A673 (cell line): ENCODE measurements at regions not wholly inside any gene's neighbourhood (a gene's known extent, or its start where the extent isn't known, plus 50 kb on each side); places are given as distances from the start of the nearest gene placed in this dataset.

Experiments used
- BruUV-seq: library from RNA; stranded (reverse); fragments of 400-500 nt; replicated peaks from 2 replicates; lab custom pipeline; 2021; lab: Mats Ljungman, UMichigan
- CTCF ChIA-PET: fragments of 300-600 bp; sonication (Branson Sonifier 250); formaldehyde crosslinking; loops from one replicate; lab custom pipeline; 2022; ENCODE audit warnings: antibody characterized with exemption; lab: Charles Lee
- POLR2A ChIA-PET: fragments of 300-600 bp; sonication (Branson Sonifier 250); formaldehyde crosslinking; loops from one replicate; lab custom pipeline; 2022; ENCODE audit warnings: antibody characterized with exemption; ENCODE audit not compliant: low non-redundant PET; lab: Charles Lee
- DNase-seq: peaks from one replicate; pipeline ENCODE4 v3.0.0-alpha.2; 2015; ENCODE audit warnings: low spot score
- H3K27ac ChIP-seq: fragments of 200-600 bp; sonication (generic); 2 replicates; pipeline ENCODE4 v1.5.1; 2016; ENCODE audit warnings: mixed run types, low read depth, mild to moderate bottlenecking, mixed read lengths, antibody characterized with exemption, low read length; ENCODE audit not compliant: poor library complexity, severe bottlenecking
- H3K27me3 ChIP-seq: fragments of 200-600 bp; sonication (generic); replicated peaks from 2 replicates; pipeline ENCODE4 v1.6.1; 2017; ENCODE audit warnings: mixed run types, low read depth, mild to moderate bottlenecking, mixed read lengths, antibody characterized with exemption, low read length; ENCODE audit not compliant: insufficient read depth, poor library complexity
- H3K36me3 ChIP-seq: fragments of 200-600 bp; sonication (generic); 2 replicates; pipeline ENCODE4 v1.6.1; 2016; ENCODE audit warnings: mixed run types, mild to moderate bottlenecking, mixed read lengths, antibody characterized with exemption, low read length; ENCODE audit not compliant: insufficient read depth, poor library complexity, severe bottlenecking
- H3K4me1 ChIP-seq: fragments of 200-600 bp; sonication (generic); 2 replicates; pipeline ENCODE4 v1.6.1; 2017; ENCODE audit warnings: mixed run types, mild to moderate bottlenecking, mixed read lengths, antibody characterized with exemption, low read length; ENCODE audit not compliant: insufficient read depth, poor library complexity, severe bottlenecking
- H3K4me3 ChIP-seq: fragments of 200-600 bp; sonication (generic); 2 replicates; pipeline ENCODE4 v1.5.1; 2016; ENCODE audit warnings: low read depth, mixed run types, mild to moderate bottlenecking, mixed read lengths, low read length; ENCODE audit not compliant: poor library complexity, severe bottlenecking
- H3K9me3 ChIP-seq: fragments of 200-600 bp; sonication (generic); 2 replicates; pipeline ENCODE4 v1.6.1; 2016; ENCODE audit warnings: mixed run types, low read depth, mild to moderate bottlenecking, mixed read lengths, antibody characterized with exemption, low read length; ENCODE audit not compliant: poor library complexity, severe bottlenecking
- EZH2 ChIP-seq: fragments of 200-600 bp; sonication (generic); IDR thresholded peaks from 2 replicates; pipeline ENCODE4 v1.6.1; 2017; ENCODE audit warnings: borderline replicate concordance, low read depth, mild to moderate bottlenecking, mixed read lengths, antibody characterized with exemption, low read length; ENCODE audit not compliant: poor library complexity, severe bottlenecking
- intact Hi-C: fragments of 100-400 bp; cut with micrococcal nuclease; formaldehyde crosslinking; loops from one replicate; pipeline ENCODE4 v1.10.0; 2022; ENCODE audit not compliant: unreplicated experiment
- TF ChIP-seq, protein P1 (sequence below): fragments of 300-800, 200-600 bp; sonication (generic); conservative IDR thresholded peaks from 2 replicates; pipeline ENCODE4 v1.5.1; 2017; ENCODE audit warnings: low read depth, mild to moderate bottlenecking, antibody characterized with exemption, low read length, moderate library complexity, mixed read lengths

DNA sequence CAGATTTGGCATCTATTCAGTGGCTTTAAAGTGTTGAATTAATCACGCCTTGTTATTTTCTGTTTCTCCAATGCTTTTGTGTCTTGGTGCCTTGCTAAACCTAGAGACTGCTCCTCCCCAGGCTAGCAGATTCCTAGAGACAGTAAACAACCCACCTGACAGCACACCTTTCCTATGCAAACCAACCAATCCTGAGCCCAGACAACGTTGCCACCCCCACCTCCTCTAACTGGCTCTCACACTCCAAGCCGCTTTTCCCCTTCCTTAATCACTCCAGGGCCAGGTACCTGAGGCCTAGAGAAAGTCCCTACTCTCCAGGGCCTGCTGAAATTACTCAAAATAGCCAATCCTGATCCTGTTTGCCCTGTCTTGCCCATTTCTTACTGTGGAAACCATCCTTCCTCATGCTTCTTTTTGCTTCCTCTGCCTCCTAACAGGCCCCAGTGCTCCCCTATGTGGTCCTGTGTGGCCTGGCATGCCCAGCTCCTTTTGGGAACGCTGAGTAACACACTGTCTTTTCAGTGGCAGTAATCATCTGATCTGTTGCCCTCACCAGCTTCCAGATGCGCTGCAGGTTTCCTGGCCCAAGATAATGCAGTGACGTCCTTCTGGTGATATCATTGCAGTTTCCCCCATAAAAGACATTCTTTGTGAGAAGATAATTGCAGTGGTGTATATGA, 53.4 kb downstream of the GAS1 start:
- ChIA-PET CTCF (no interaction called here), POLR2A (no interaction called here)
- no peak for DNase-seq
- Histone ChIP-seq H3K9me3 (no peaks in the 10 kb centered on the region), H3K36me3 (no peaks in the 10 kb centered on the region), H3K27me3 (no peaks in the 10 kb centered on the region), H3K4me3 (no peak overlapping the region), H3K4me1 (no peaks in the 10 kb centered on the region), H3K27ac (no peak overlapping the region)
- intact Hi-C loops: no loop called here
- TF ChIP-seq, protein P1, sequence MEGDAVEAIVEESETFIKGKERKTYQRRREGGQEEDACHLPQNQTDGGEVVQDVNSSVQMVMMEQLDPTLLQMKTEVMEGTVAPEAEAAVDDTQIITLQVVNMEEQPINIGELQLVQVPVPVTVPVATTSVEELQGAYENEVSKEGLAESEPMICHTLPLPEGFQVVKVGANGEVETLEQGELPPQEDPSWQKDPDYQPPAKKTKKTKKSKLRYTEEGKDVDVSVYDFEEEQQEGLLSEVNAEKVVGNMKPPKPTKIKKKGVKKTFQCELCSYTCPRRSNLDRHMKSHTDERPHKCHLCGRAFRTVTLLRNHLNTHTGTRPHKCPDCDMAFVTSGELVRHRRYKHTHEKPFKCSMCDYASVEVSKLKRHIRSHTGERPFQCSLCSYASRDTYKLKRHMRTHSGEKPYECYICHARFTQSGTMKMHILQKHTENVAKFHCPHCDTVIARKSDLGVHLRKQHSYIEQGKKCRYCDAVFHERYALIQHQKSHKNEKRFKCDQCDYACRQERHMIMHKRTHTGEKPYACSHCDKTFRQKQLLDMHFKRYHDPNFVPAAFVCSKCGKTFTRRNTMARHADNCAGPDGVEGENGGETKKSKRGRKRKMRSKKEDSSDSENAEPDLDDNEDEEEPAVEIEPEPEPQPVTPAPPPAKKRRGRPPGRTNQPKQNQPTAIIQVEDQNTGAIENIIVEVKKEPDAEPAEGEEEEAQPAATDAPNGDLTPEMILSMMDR: 0 out of 2 replicates have a peak, but pooled peaks have one; percentile 19
- TF ChIP-seq EZH2: no peak
- no TSS peak for BruUV-seq

DNA sequence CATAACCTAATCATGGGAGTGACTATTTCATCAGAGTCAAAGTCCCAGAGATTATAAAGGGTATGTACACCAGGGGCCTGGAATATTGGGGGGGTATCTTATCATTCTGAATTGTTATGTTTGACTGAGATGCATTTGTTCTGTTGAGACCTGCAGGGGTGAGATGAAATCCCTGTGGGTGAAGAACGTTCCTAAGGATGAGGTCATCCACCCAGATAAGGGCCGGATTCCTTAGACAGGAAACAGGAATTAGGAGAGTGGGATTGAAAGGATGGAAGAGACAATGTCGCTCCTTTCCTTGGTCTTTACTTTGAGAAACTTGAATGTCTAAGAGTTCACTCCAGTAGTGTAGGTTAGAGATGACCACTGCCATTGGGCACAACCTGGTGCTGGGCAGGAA, 54.7 kb downstream of the GAS1 start:
- ChIA-PET CTCF (no interaction called here), POLR2A (no interaction called here)
- BruUV-seq: no TSS peak
- no peak for DNase-seq
- Histone ChIP-seq H3K27me3 (no peaks in the 10 kb centered on the region), H3K4me3 (no peak overlapping the region), H3K27ac (no peak overlapping the region), H3K4me1 (no peaks in the 10 kb centered on the region), H3K9me3 (no peaks in the 10 kb centered on the region), H3K36me3 (no peaks in the 10 kb centered on the region)
- TF ChIP-seq, protein P1: no peak
- no peak for TF ChIP-seq EZH2
- intact Hi-C loops: no loop called here

DNA sequence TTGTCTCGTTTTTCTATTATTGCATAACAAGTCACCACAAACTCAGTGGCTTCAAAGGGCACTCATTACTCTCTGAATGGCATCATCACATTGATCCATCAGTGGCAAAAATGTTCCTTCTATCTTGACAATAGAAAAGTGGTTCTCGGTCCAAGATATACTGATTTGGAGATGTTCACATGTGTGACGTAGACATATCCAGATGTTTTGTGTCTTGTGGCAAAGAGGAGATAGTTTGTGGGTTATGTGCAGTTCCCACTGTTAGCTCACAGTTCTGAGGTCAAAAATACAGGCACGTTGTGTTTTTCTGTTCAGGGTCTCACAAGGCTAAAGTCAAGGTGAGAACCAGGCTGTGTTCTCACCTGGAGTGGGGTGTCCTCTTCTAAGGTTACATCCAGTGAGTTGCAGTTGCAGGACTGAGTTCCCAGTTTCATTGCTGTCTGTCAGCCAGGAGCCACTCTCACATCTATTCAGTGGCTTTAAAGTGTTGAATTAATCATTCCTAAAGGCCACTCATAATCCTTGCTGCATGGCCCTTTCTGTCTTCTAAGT, 55.3 kb downstream of the GAS1 start:
- Histone ChIP-seq H3K27ac (no peak overlapping the region), H3K4me1 (no peaks in the 10 kb centered on the region), H3K4me3 (no peak overlapping the region), H3K27me3 (no peaks in the 10 kb centered on the region), H3K9me3 (no peaks in the 10 kb centered on the region), H3K36me3 (no peaks in the 10 kb centered on the region)
- BruUV-seq: no TSS peak
- DNase-seq: no peak
- TF ChIP-seq EZH2: no peak
- TF ChIP-seq, protein P1: no peak
- CTCF ChIA-PET: no interaction called here
- intact Hi-C loops: no loop called here
- POLR2A ChIA-PET: no interaction called here
